Tibial artery (tissue), 4 donors: ENCODE measurements at regions not wholly inside any gene's neighbourhood (a gene's known extent, or its start where the extent isn't known, plus 50 kb on each side); places are given as distances from the start of the nearest gene placed in this dataset.

Experiments used
- DNase-seq, 2 donors: peaks; one replicate each; pipeline ENCODE4 v3.0.0-alpha.2; 2019
- H3K27ac ChIP-seq, 2 donors: fragments of 200-600 bp; sonication (generic) in 1 of 2; 1 replicate in 1 of 2; 2 replicates in 1 of 2; pipeline ENCODE4 v1.5.1; 2018 to 2019; ENCODE audit warnings: mild to moderate bottlenecking in 1 of 2
- H3K27me3 ChIP-seq, 2 donors: fragments of 200-600 bp; sonication (generic) in 1 of 2; one replicate each; pipeline versions ENCODE4 v1.5.1 to v1.6.0; 2016 to 2019
- H3K36me3 ChIP-seq, 3 donors: fragments of 200-600 bp; sonication (generic) in 2 of 3; one replicate each; pipeline ENCODE4 v1.5.1; 2016 to 2019; ENCODE audit warnings: mild to moderate bottlenecking in 2 of 3
- H3K4me1 ChIP-seq, 4 donors: fragments of 200-600 bp; sonication (generic) in 2 of 4; 1 replicate in 3 of 4; 2 replicates in 1 of 4; pipeline ENCODE4 v1.5.1; 2016 to 2019
- H3K4me3 ChIP-seq, 2 donors: fragments of 200-600 bp; sonication (generic) in 1 of 2; 1 replicate in 1 of 2; 2 replicates in 1 of 2; pipeline ENCODE4 v1.5.1; 2018 to 2019; ENCODE audit warnings: mild to moderate bottlenecking in 2 of 2
- H3K9me3 ChIP-seq, 3 donors: fragments of 200-600 bp; sonication (generic) in 1 of 3; one replicate each; pipeline ENCODE4 v1.5.1; 2016 to 2019
- CTCF ChIP-seq, 2 experiments: fragments of 200-600 bp in 1 of 2; fragments of 450-650 bp in 1 of 2; IDR thresholded peaks; one replicate each; pipeline ENCODE4 v1.5.1; 2017 to 2019; ENCODE audit warnings: antibody characterized with exemption in 2 of 2, mild to moderate bottlenecking in 1 of 2, moderate library complexity in 1 of 2
- intact Hi-C: fragments of 100-400 bp; cut with DNase I; formaldehyde crosslinking; loops from one replicate; pipeline ENCODE4 v1.15.0; 2023; ENCODE audit warnings: low total_unique reads

- intact Hi-C loops, result no loop called here
- Histone ChIP-seq H3K9me3 (no peaks in the 10 kb centered on the region), H3K36me3 (no peaks in the 10 kb centered on the region), H3K4me3 (no peak overlapping the region), H3K27ac (no peak overlapping the region), H3K27me3 (no peaks in the 10 kb centered on the region), H3K4me1 (no peaks in the 10 kb centered on the region)
- DNase-seq, result no peak
- no peak for TF ChIP-seq CTCF (IDR thresholded peaks at IDR 0.05)
Observed at GRCh38 chr6:8905757-8906156, 470.4 kb upstream of the SLC35B3 start.

- TF ChIP-seq CTCF (IDR thresholded peaks at IDR 0.05), result no peak
- Histone ChIP-seq H3K9me3 (no peaks in the 10 kb centered on the region), H3K36me3 (no peaks in the 10 kb centered on the region), H3K4me1 (no peaks in the 10 kb centered on the region), H3K4me3 (no peak overlapping the region), H3K27ac (no peak overlapping the region), H3K27me3 (no peaks in the 10 kb centered on the region)
- no peak for DNase-seq
- intact Hi-C loops, result no loop called here
Observed at GRCh38 chr6:8904754-8905153, 469.4 kb upstream of the SLC35B3 start.

- no peak for DNase-seq
- TF ChIP-seq CTCF (IDR thresholded peaks at IDR 0.05), result no peak
- Histone ChIP-seq H3K27ac (no peak overlapping the region), H3K36me3 (no peaks in the 10 kb centered on the region), H3K27me3 (no peaks in the 10 kb centered on the region), H3K4me1 (no peaks in the 10 kb centered on the region), H3K9me3 (no peaks in the 10 kb centered on the region), H3K4me3 (no peak overlapping the region)
- intact Hi-C loops, result no loop called here
Observed at GRCh38 chr6:8900056-8900455, 464.7 kb upstream of the SLC35B3 start.

GRCh38 chr6:8889514-8889913, 454.2 kb upstream of the SLC35B3 start:
- H3K36me3 ChIP-seq, result no peaks in the 10 kb centered on the region
- TF ChIP-seq CTCF (IDR thresholded peaks at IDR 0.05), result no peak
- H3K27me3 ChIP-seq, result no peaks in the 10 kb centered on the region
- intact Hi-C loops, result no loop called here
- no peaks in the 10 kb centered on the region for H3K9me3 ChIP-seq
- H3K27ac ChIP-seq, result no peak overlapping the region
- no peak for DNase-seq
- no peaks in the 10 kb centered on the region for H3K4me1 ChIP-seq
- no peak overlapping the region for H3K4me3 ChIP-seq

GRCh38 chr6:8888468-8888867, 453.1 kb upstream of the SLC35B3 start:
- DNase-seq, result no peak
- intact Hi-C loops, result no loop called here
- Histone ChIP-seq H3K36me3 (no peaks in the 10 kb centered on the region), H3K4me3 (no peak overlapping the region), H3K4me1 (no peaks in the 10 kb centered on the region), H3K9me3 (no peaks in the 10 kb centered on the region), H3K27ac (no peak overlapping the region), H3K27me3 (no peaks in the 10 kb centered on the region)
- TF ChIP-seq CTCF (IDR thresholded peaks at IDR 0.05), result no peak

GRCh38 chr6:8881663-8882062, 446.3 kb upstream of the SLC35B3 start:
- DNase-seq, result no peak
- Histone ChIP-seq H3K4me1 (no peaks in the 10 kb centered on the region), H3K36me3 (no peaks in the 10 kb centered on the region), H3K4me3 (no peak overlapping the region), H3K9me3 (no peaks in the 10 kb centered on the region), H3K27ac (no peak overlapping the region), H3K27me3 (no peaks in the 10 kb centered on the region)
- intact Hi-C loops, result no loop called here
- no peak for TF ChIP-seq CTCF (IDR thresholded peaks at IDR 0.05)
